Esophagus muscularis mucosa (tissue), 4 donors: ENCODE measurements at regions not wholly inside any gene's neighbourhood (a gene's known extent, or its start where the extent isn't known, plus 50 kb on each side); places are given as distances from the start of the nearest gene placed in this dataset.

Experiments used
- DNase-seq: peaks from one replicate; pipeline ENCODE4 v3.0.0-alpha.2; 2017; ENCODE audit errors: extremely low spot score
- H3K27ac ChIP-seq, 4 donors: fragments of 200-600 bp; sonication (generic); replicated peaks in 1 of 4; 1 replicate in 3 of 4; 2 replicates in 1 of 4; pipeline ENCODE4 v1.5.1; 2016 to 2019; ENCODE audit warnings: mild to moderate bottlenecking in 1 of 4
- H3K27me3 ChIP-seq, 4 donors: fragments of 200-600 bp; sonication (generic); one replicate each; pipeline versions ENCODE4 v1.5.1 to v1.6.0; 2016 to 2019
- H3K36me3 ChIP-seq, 4 donors: fragments of 200-600 bp; sonication (generic); one replicate each; pipeline ENCODE4 v1.5.1; 2016 to 2019
- H3K4me1 ChIP-seq, 4 donors: fragments of 200-600 bp; sonication (generic); one replicate each; pipeline ENCODE4 v1.5.1; 2016 to 2019
- H3K4me3 ChIP-seq, 4 donors: fragments of 200-600 bp; sonication (generic); 1 replicate in 2 of 4; 2 replicates in 2 of 4; pipeline ENCODE4 v1.5.1; 2016 to 2019; ENCODE audit warnings: mild to moderate bottlenecking in 4 of 4, moderate library complexity in 1 of 4
- H3K9me3 ChIP-seq, 4 donors: fragments of 200-600 bp; sonication (generic); 1 replicate in 3 of 4; 2 replicates in 1 of 4; pipeline ENCODE4 v1.5.1; 2016 to 2019
- EP300 ChIP-seq: sonication (generic); formaldehyde crosslinking; IDR thresholded peaks from one replicate; pipeline ENCODE4 v1.6.1; 2017; ENCODE audit warnings: antibody characterized with exemption
- POLR2A ChIP-seq: fragments of 450-650 bp; IDR thresholded peaks from one replicate; pipeline ENCODE4 v1.6.1; 2017; ENCODE audit warnings: antibody characterized with exemption, moderate library complexity, mild to moderate bottlenecking, low read depth
- POLR2AphosphoS5 ChIP-seq, 2 donors: sonication (generic); formaldehyde crosslinking; IDR thresholded peaks; one replicate each; pipeline ENCODE4 v1.6.1; 2017; ENCODE audit warnings: antibody characterized with exemption in 2 of 2
- WGBS: methylation state at CpG from one replicate; pipeline ENCODE4 v1.1.5; 2018; 5-methylcytosine and 5-hydroxymethylcytosine counted together
- intact Hi-C: fragments of 100-400 bp; cut with DNase I; formaldehyde crosslinking; loops from one replicate; pipeline ENCODE4 v1.15.1; 2023
- TF ChIP-seq, protein P1 (sequence below), 3 experiments: fragments of 200-600 bp in 2 of 3; fragments of 450-650 bp in 1 of 3; sonication (generic) in 2 of 3; IDR thresholded peaks; one replicate each; pipeline ENCODE4 v1.5.1; 2017 to 2019; ENCODE audit warnings: antibody characterized with exemption in 3 of 3, mild to moderate bottlenecking in 2 of 3, moderate library complexity in 1 of 3

DNA sequence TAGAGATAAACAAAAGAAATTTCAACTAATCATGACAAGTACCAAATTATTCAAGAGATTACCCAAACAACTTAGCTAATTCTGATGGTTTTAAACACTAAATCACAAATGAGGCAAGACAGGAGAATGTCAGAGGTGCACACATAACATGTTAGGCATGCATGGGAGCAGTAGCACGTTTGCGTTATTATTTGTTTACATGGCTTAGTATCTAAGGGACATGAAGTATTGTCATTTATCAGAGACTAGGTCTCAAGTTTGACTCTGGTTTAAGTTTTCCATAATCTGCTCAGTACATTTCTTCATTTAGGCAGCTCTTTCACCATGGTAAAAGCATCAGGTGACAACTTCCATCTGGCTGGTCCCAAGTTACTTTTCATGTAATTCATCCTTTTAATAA lies 244.1 kb upstream of the TNC start:
- DNase-seq, result no peak
- 36% methylated on average over 2 of the region's 2 CpGs for WGBS

DNA sequence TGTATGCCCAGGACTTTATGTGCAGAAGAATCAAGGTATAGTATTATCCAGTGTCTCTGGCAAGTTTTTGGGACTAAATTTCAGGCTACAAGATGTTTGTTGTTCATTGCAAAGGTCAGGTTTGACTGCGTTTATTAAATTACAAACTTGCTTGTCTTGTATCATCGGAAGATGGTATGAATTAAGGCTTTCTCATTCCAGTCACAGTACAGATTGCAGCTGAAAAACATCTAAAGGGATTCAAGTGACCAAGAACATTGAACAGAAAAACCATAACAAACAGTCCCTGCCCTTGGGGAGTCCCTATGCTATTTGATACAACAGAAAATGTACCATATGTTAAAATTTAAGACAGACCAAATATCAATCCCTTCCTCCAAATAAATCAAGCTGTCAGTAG lies 244.7 kb upstream of the TNC start:
- no peak overlapping the region for H3K4me3 ChIP-seq
- H3K27ac ChIP-seq, result no peak overlapping the region
- no peaks in the 10 kb centered on the region for H3K36me3 ChIP-seq
- WGBS, result 79% methylated on average over 2 of the region's 2 CpGs
- no peaks in the 10 kb centered on the region for H3K9me3 ChIP-seq
- intact Hi-C loops, result no loop called here
- no peaks in the 10 kb centered on the region for H3K4me1 ChIP-seq
- no peak for DNase-seq
- TF ChIP-seq, protein P1, sequence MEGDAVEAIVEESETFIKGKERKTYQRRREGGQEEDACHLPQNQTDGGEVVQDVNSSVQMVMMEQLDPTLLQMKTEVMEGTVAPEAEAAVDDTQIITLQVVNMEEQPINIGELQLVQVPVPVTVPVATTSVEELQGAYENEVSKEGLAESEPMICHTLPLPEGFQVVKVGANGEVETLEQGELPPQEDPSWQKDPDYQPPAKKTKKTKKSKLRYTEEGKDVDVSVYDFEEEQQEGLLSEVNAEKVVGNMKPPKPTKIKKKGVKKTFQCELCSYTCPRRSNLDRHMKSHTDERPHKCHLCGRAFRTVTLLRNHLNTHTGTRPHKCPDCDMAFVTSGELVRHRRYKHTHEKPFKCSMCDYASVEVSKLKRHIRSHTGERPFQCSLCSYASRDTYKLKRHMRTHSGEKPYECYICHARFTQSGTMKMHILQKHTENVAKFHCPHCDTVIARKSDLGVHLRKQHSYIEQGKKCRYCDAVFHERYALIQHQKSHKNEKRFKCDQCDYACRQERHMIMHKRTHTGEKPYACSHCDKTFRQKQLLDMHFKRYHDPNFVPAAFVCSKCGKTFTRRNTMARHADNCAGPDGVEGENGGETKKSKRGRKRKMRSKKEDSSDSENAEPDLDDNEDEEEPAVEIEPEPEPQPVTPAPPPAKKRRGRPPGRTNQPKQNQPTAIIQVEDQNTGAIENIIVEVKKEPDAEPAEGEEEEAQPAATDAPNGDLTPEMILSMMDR (IDR thresholded peaks at IDR 0.05), result no peak
- TF ChIP-seq EP300, result no peak
- no peak for TF ChIP-seq POLR2AphosphoS5 (IDR thresholded peaks at IDR 0.05)
- TF ChIP-seq POLR2A, result no peak
- H3K27me3 ChIP-seq, result no peaks in the 10 kb centered on the region

More for the DNA sequence above, 244.1 kb upstream of the TNC start:
- H3K27ac ChIP-seq, result no peak overlapping the region
- no peaks in the 10 kb centered on the region for H3K27me3 ChIP-seq
- H3K4me1 ChIP-seq, result no peaks in the 10 kb centered on the region
- no peak overlapping the region for H3K4me3 ChIP-seq
- no peaks in the 10 kb centered on the region for H3K36me3 ChIP-seq
- TF ChIP-seq, protein P1 (IDR thresholded peaks at IDR 0.05), result no peak
- TF ChIP-seq EP300, result no peak
- no peak for TF ChIP-seq POLR2A
- no peak for TF ChIP-seq POLR2AphosphoS5 (IDR thresholded peaks at IDR 0.05)
- intact Hi-C loops, result no loop called here
- H3K9me3 ChIP-seq, result no peaks in the 10 kb centered on the region

DNA sequence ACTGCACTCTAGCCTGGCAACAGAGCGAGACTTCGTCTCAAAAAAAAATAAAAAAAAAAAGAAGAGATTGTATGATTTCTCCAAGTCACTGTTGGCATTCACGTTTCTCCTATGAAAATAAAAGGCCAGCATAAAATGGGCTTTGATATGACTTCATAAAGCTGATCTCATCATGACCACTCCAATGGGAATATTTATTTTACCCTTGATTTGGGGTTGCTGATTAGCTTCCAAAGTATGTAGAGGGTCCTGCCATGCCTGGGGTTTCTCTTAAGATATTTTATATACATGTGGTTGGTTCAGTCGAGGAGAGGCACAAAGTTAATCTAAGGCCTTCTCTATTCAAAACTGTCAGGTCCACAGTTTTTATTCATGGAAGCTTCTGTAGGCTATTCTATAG lies 247.0 kb upstream of the TNC start:
- intact Hi-C loops, result no loop called here
- WGBS, result 93% methylated on average over 4 of the region's 4 CpGs

DNA sequence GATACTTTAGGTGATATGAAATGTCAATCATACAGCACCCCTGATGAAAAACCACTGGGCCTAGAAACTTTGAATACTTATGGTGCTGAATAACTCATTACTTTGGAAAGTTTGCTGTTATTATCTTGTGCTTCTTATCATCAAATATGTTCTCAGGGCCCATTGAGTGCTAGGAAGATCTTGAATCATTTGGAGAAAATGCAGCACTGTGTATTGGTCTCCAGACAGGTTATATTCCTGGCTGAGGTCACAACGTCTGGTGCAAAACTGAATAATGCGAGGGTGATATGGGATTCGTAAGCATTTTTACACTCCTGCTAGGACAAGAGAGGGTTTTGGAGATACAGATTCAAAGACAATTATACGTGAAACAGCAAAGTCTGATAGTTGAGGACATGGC lies 249.4 kb upstream of the TNC start:
- intact Hi-C loops, result no loop called here
- Histone ChIP-seq H3K9me3 (no peaks in the 10 kb centered on the region), H3K27me3 (no peaks in the 10 kb centered on the region), H3K4me1 (peaks cover 0 to 12% (median 11%) of the 10 kb centered on the region in 4 donors), H3K4me3 (no peak overlapping the region), H3K36me3 (no peaks in the 10 kb centered on the region), H3K27ac (no peak overlapping the region)
- no peak for DNase-seq
- WGBS, result 97% methylated on average over 4 of the region's 4 CpGs
- no peak for TF ChIP-seq EP300
- TF ChIP-seq, protein P1 (IDR thresholded peaks at IDR 0.05), result no peak
- no peak for TF ChIP-seq POLR2A
- no peak for TF ChIP-seq POLR2AphosphoS5 (IDR thresholded peaks at IDR 0.05)

More for the DNA sequence above, 247.0 kb upstream of the TNC start:
- H3K9me3 ChIP-seq, result no peaks in the 10 kb centered on the region
- no peak overlapping the region for H3K4me3 ChIP-seq
- TF ChIP-seq EP300 (no peak), POLR2A (no peak), POLR2AphosphoS5 (IDR thresholded peaks at IDR 0.05) (no peak)
- TF ChIP-seq, protein P1 (IDR thresholded peaks at IDR 0.05), result no peak
- H3K36me3 ChIP-seq, result no peaks in the 10 kb centered on the region
- no peaks in the 10 kb centered on the region for H3K27me3 ChIP-seq
- H3K27ac ChIP-seq, result no peak overlapping the region
- no peak for DNase-seq
- peaks cover 0 to 12% (median 11%) of the 10 kb centered on the region in 4 donors for H3K4me1 ChIP-seq
